Immature natural killer cell (primary cell): ENCODE measurements at regions not wholly inside any gene's neighbourhood (a gene's known extent, or its start where the extent isn't known, plus 50 kb on each side); places are given as distances from the start of the nearest gene placed in this dataset.
"Not testable (repeated sequence)": the region's sequence is repeated elsewhere in the genome, so short reads cannot be mapped to it uniquely, and the experiment has no call there.

Source experiments
- DNase-seq, 3 donors: peaks; one replicate each; pipeline ENCODE4 v3.0.0; 2022; ENCODE audit warnings: mixed read lengths in 1 of 3
- H3K27ac Mint-ChIP-seq, 6 donors: one replicate each; pipeline ENCODE4 v1.8.0; 2020; ENCODE audit warnings: mixed read lengths in 6 of 6, mild to moderate bottlenecking in 5 of 6, inconsistent platforms in 4 of 6, moderate library complexity in 3 of 6
- H3K27me3 Mint-ChIP-seq, 3 donors: one replicate each; pipeline ENCODE4 v1.8.0; 2020 to 2021; ENCODE audit warnings: low read depth in 3 of 3, mild to moderate bottlenecking in 3 of 3, mixed read lengths in 3 of 3, moderate library complexity in 3 of 3, inconsistent platforms in 1 of 3
- H3K36me3 Mint-ChIP-seq, 3 donors: one replicate each; pipeline ENCODE4 v1.8.0; 2020; ENCODE audit warnings: mixed read lengths in 3 of 3, inconsistent platforms in 2 of 3, mild to moderate bottlenecking in 2 of 3
- H3K4me1 Mint-ChIP-seq, 2 donors: one replicate each; pipeline ENCODE4 v1.8.0; 2020; ENCODE audit warnings: inconsistent platforms in 2 of 2, mild to moderate bottlenecking in 2 of 2, mixed read lengths in 2 of 2, moderate library complexity in 1 of 2
- H3K4me3 Mint-ChIP-seq, 5 donors: one replicate each; pipeline ENCODE4 v1.8.0; 2020; ENCODE audit warnings: mild to moderate bottlenecking in 5 of 5, mixed read lengths in 5 of 5, inconsistent platforms in 3 of 5, moderate library complexity in 3 of 5
- H3K9me3 Mint-ChIP-seq, 6 donors: one replicate each; pipeline ENCODE4 v1.8.0; 2020; ENCODE audit warnings: mild to moderate bottlenecking in 6 of 6, mixed read lengths in 6 of 6, inconsistent platforms in 4 of 6, moderate library complexity in 3 of 6

DNA sequence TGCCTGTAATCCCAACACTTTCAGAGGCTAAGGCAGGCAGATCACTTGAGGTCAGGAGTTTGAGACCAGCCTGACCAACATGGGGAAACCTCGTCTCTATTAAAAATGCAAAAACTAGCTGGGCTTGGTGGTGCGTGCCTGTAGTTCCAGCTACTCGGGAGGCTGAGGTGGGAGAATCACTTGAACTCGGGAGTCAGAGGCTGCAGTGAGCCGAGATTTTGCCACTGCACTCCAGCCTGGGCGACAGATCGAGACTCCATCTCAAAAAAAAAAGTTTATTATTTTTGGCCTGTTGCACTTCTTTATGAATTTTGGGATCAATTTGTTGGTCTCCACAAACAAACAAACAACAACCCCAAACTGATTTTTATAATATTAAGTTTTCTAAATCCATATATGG lies 143.5 kb upstream of the NPY2R start:
- peaks cover 0 to 16% (median under 1%) of the 10 kb centered on the region in 6 donors for H3K9me3 Mint-ChIP-seq
- DNase-seq, H3K4me3 Mint-ChIP-seq, H3K27ac Mint-ChIP-seq, H3K4me1 Mint-ChIP-seq, H3K36me3 Mint-ChIP-seq, H3K27me3 Mint-ChIP-seq: not testable (repeated sequence)

GRCh38 chr4:155066871-155067270 lies 141.6 kb upstream of the NPY2R start:
- H3K9me3 Mint-ChIP-seq, result peaks cover 0 to 16% (median 2%) of the 10 kb centered on the region in 6 donors
- no peaks in the 10 kb centered on the region for H3K4me1 Mint-ChIP-seq
- H3K4me3 Mint-ChIP-seq, result no peak overlapping the region
- no peak overlapping the region for H3K27ac Mint-ChIP-seq
- no peaks in the 10 kb centered on the region for H3K36me3 Mint-ChIP-seq
- no peak for DNase-seq
- H3K27me3 Mint-ChIP-seq, result peaks cover 0 to 3% (median 0%) of the 10 kb centered on the region in 3 donors

DNA sequence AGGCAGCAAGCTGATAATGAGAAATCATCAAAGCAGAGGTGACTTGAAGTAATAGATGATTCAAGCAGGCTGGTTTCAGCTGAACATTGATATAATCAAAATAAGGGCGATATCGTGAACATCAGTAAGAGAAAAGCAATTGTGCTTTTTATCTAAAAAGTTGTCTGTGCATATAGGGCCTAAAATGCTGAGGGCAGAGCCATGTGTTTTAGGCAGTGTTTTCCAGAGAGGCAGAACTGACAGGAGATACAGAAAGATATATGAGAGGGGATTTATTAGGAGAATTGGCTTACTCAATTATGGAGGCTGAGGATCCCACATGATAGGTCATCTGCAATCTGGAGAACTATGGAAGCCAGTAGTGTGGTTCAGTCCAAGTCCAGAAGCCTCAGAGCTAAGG lies 136.5 kb upstream of the NPY2R start:
- Mint-ChIP-seq H3K4me1 (no peaks in the 10 kb centered on the region), H3K27me3 (peaks cover 0 to 3% (median 0%) of the 10 kb centered on the region in 3 donors), H3K9me3 (peaks cover 0 to 7% (median 2%) of the 10 kb centered on the region in 6 donors), H3K27ac (no peak overlapping the region), H3K4me3 (no peak overlapping the region), H3K36me3 (no peaks in the 10 kb centered on the region)
- DNase-seq, result no peak

DNA sequence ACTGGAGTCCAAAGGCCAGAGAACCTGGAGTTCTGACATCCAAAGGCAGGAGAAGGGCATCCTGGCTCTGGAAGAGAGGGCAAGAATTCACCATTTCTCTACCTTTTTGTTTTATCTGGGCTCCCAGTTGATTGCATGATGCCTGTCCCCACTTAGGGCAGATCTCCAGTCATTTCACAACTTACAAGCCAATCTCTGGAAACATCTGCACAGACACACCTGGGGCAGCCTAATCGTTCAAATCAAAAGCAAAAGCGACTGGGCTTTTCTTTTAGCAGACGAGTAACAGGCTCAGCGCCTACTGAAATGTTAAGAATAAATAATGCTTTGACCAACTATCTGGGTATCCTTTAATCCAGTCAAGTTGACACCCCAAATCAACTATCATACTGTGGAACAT lies 136.0 kb upstream of the NPY2R start:
- Mint-ChIP-seq H3K9me3 (peaks cover 0 to 7% (median 1%) of the 10 kb centered on the region in 6 donors), H3K36me3 (no peaks in the 10 kb centered on the region), H3K27ac (no peak overlapping the region), H3K4me1 (no peaks in the 10 kb centered on the region), H3K27me3 (peaks cover 0 to 3% (median 0%) of the 10 kb centered on the region in 3 donors), H3K4me3 (no peak overlapping the region)
- no peak for DNase-seq

DNA sequence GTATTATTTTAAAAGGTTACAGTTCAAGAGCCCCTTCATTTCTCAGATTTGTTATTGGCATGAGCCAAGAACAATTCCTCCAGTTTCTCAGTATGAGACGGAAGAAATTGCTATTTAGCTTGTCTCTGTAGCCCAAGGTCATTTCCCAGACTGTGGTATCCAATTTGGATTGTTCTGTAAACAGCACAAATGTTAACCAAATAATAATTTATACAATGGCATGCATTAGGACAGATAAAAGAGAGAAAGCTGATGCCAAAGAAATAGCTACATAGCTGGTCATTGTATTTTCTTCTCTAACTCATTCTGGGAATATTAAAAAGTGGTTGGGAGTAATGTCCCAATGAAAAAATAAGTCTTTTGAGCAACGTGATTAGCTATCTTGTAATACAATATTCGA lies 134.6 kb upstream of the NPY2R start:
- Mint-ChIP-seq H3K9me3 (peaks cover 0 to 7% (median 3%) of the 10 kb centered on the region in 6 donors), H3K27me3 (peaks cover 0 to 2% (median 0%) of the 10 kb centered on the region in 3 donors), H3K27ac (no peak overlapping the region), H3K36me3 (no peaks in the 10 kb centered on the region), H3K4me1 (no peaks in the 10 kb centered on the region), H3K4me3 (no peak overlapping the region)
- no peak for DNase-seq

- H3K36me3 Mint-ChIP-seq, result no peaks in the 10 kb centered on the region
- no peaks in the 10 kb centered on the region for H3K27me3 Mint-ChIP-seq
- H3K9me3 Mint-ChIP-seq, result peaks cover 0 to 7% (median 2%) of the 10 kb centered on the region in 6 donors
- no peaks in the 10 kb centered on the region for H3K4me1 Mint-ChIP-seq
- DNase-seq, result no peak
- H3K4me3 Mint-ChIP-seq, result no peak overlapping the region
- no peak overlapping the region for H3K27ac Mint-ChIP-seq
These were observed 132.1 kb upstream of the NPY2R start for GRCh38 chr4:155076256-155076785.

DNA sequence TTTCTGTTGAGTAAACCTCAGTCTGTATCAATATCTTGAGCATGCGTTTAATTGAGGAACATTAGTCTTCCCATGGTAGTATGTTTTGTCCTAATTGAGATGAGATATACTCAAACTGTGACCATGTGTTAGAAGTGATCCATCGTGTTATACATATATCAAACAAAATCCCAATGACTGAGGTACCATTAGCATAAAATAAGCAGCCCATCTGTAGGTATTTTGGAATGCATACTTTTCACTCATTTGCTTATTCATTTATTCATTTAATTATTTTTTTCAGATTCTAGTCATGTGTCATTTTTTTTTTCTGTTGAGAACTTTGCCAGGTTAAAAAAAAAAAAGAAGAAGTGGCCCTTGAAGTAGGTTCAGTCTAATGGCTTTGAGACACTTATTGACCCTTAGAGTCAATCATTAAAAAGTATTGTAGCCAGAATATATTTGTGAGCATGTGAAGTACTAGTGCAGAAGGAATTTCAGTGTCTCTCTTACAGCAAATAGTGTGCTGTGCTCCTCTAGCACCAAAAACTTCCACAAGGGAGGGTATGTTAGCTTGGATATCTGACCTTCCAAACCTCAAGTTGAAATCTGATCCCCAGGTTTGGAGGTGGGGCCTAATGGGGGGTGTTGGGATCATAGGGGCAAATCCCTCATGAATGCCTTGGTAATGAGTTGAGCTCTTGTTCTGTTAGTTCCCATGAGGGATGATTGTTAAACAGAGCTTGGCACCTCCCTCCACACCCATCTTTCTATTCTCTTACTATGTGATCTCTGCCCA lies 130.8 kb upstream of the NPY2R start:
- Mint-ChIP-seq H3K4me1 (no peaks in the 10 kb centered on the region), H3K27me3 (no peaks in the 10 kb centered on the region), H3K27ac (no peak overlapping the region), H3K36me3 (no peaks in the 10 kb centered on the region), H3K9me3 (peaks cover 0 to 3% (median 0%) of the 10 kb centered on the region in 6 donors), H3K4me3 (no peak overlapping the region)
- DNase-seq, result no peak

DNA sequence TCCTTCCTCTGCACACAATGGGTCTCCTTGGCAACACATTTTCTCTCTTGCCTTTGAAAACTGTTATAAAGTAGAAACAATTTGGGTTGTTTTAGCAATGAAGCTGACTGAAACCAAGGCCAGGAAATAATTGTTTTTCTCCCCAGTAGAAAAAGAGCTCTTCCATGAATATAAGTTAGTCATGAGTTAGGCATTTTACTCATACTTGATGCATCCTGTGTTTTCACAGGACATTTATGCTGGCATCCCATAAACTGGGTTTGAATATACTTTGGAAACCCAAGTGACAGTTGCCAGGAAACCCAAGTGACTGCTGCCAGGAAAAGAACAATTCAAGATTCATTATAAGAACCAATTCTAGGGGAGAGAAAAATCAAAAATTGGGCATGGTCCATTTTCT lies 128.6 kb upstream of the NPY2R start:
- no peak overlapping the region for H3K27ac Mint-ChIP-seq
- H3K36me3 Mint-ChIP-seq, result no peaks in the 10 kb centered on the region
- H3K4me1 Mint-ChIP-seq, result no peaks in the 10 kb centered on the region
- no peak for DNase-seq
- H3K27me3 Mint-ChIP-seq, result no peaks in the 10 kb centered on the region
- H3K4me3 Mint-ChIP-seq, result no peak overlapping the region
- peaks cover 0 to 4% (median 1%) of the 10 kb centered on the region in 6 donors for H3K9me3 Mint-ChIP-seq

DNA sequence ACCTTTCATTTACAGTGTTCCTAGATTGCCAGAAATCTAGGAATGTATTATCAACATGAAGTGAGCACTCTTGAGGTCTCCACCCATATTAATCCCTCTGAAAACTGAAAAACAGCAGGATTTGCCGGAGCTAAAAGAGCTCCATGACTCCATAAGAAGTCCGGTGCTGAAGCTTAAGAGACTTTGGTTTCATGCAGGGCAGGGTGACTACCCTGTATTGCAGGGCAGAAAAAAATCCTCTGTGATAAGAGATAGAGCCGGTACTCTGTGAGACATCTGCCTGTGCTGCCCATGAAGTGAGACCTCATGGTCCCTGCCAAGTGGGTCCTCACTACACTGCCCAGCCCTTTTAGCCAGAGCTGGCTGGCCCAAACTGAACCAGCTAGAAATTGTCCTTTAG lies 127.2 kb upstream of the NPY2R start:
- Mint-ChIP-seq H3K36me3 (no peaks in the 10 kb centered on the region), H3K27ac (no peak overlapping the region), H3K9me3 (peaks cover 0 to 4% (median 1%) of the 10 kb centered on the region in 6 donors), H3K27me3 (no peaks in the 10 kb centered on the region), H3K4me1 (no peaks in the 10 kb centered on the region), H3K4me3 (no peak overlapping the region)
- no peak for DNase-seq

DNA sequence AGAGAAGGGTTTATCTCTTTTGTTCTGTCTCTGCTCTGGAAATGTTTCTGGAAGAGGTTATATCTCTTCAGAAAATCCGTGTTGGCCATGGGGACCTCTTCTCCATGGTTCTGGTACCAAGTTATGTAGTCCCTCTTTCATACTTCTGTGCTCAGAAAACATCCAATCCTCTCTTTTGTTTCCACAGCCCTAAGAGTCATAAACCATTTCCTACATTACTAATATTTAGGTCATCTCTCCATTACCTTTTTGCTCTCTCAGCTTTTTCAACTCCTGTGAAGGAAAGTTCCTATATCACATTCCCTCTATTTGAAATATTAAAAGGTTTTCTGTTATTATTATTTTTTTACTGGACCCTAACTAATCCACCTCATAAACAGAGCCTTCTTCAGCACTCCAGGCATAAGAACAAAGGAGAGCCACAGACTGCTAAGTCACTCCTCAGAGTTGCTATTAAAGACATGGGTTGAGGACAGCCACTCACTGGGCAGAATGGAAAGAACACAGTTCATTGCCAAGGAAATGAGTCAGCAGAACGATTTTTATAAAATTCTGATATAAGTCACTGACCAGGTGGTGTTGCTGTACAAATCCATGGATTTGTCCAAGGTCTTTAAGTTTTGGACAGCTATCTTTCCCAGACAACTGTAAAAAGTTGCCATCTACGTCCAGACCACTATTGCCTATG lies 122.4 kb upstream of the NPY2R start:
- DNase-seq, result no peak
- Mint-ChIP-seq H3K9me3 (peaks cover 0 to 7% (median 2%) of the 10 kb centered on the region in 6 donors), H3K4me1 (no peaks in the 10 kb centered on the region), H3K4me3 (no peak overlapping the region), H3K36me3 (no peaks in the 10 kb centered on the region), H3K27me3 (no peaks in the 10 kb centered on the region), H3K27ac (no peak overlapping the region)

DNA sequence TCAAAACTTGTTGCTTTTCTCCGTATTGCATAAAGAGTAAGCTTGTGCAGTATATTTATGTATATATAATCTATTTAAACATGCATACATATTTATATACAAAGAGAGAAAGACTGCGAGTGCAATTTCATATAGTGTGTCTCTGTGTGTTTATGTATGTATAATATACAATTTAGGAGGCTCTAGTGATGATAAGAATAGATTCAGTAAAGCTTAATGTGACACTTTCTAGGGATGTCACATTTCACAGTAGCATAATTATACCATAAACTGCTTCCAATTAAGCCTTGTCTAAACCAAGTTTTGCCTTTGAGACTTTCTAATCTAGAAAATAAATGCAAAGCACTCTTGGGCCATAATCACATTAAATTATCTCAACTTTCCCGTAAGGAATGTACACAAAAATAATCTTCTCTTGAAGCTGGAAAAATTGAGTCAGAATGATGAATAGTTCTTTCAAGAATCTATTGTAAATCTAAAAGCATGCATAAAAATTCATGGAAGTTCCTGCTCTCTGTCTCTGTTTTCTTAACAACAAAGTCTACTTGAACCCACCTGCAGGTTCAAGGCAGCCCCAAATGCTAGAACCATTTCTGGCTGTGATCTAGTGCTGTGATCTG lies 114.1 kb upstream of the NPY2R start:
- H3K9me3 Mint-ChIP-seq, result peaks cover 0 to 5% (median 2%) of the 10 kb centered on the region in 6 donors

GRCh38 chr4:155099231-155099630 lies 109.2 kb upstream of the NPY2R start:
- H3K27me3 Mint-ChIP-seq, result peaks cover 0 to 3% (median 2%) of the 10 kb centered on the region in 3 donors
- H3K4me3 Mint-ChIP-seq, result no peak overlapping the region
- DNase-seq, result no peak
- no peaks in the 10 kb centered on the region for H3K36me3 Mint-ChIP-seq
- no peaks in the 10 kb centered on the region for H3K4me1 Mint-ChIP-seq
- peaks cover 0 to 3% (median under 1%) of the 10 kb centered on the region in 6 donors for H3K9me3 Mint-ChIP-seq
- H3K27ac Mint-ChIP-seq, result no peak overlapping the region

More for the DNA sequence above, 114.1 kb upstream of the NPY2R start:
- Mint-ChIP-seq H3K27ac (no peak overlapping the region), H3K4me3 (no peak overlapping the region), H3K27me3 (peaks cover 0 to 1% (median 0%) of the 10 kb centered on the region in 3 donors), H3K36me3 (no peaks in the 10 kb centered on the region), H3K4me1 (no peaks in the 10 kb centered on the region)
- DNase-seq, result no peak

GRCh38 chr4:155106629-155107028 lies 101.8 kb upstream of the NPY2R start:
- Mint-ChIP-seq H3K4me1 (no peaks in the 10 kb centered on the region), H3K4me3 (no peak overlapping the region), H3K27me3 (peaks cover 0 to 2% (median 0%) of the 10 kb centered on the region in 3 donors), H3K36me3 (no peaks in the 10 kb centered on the region), H3K27ac (no peak overlapping the region), H3K9me3 (peaks cover 5 to 17% (median 10%) of the 10 kb centered on the region in 6 donors)
- DNase-seq, result no peak

DNA sequence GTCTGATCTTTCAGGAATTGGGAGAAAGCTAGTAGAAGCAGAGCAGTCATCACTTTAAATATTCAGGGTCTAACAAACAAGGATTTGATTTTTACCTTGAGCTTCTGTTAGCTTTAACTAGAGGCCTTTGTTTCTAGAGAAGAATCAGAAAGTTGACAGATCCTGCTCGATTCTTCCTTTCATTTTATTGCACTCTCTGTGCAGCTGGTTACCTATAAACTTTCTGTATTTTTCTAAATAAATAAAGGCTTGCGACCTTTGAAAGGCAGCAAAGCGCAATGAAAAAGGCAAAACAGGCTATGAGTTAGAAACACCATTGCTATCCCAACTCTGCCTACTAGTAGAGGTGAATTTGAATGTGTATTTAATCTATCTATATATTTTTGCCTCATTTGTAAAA lies 101.4 kb upstream of the NPY2R start:
- H3K27me3 Mint-ChIP-seq, result peaks cover 0 to 2% (median 0%) of the 10 kb centered on the region in 3 donors
- no peak overlapping the region for H3K27ac Mint-ChIP-seq
- peaks cover 5 to 19% (median 10%) of the 10 kb centered on the region in 6 donors for H3K9me3 Mint-ChIP-seq
- DNase-seq, result no peak
- no peak overlapping the region for H3K4me3 Mint-ChIP-seq
- H3K4me1 Mint-ChIP-seq, result no peaks in the 10 kb centered on the region
- no peaks in the 10 kb centered on the region for H3K36me3 Mint-ChIP-seq
